PC-3 (cell line): ENCODE measurements at regions not wholly inside any gene's neighbourhood (a gene's known extent, or its start where the extent isn't known, plus 50 kb on each side); places are given as distances from the start of the nearest gene placed in this dataset.

Experiments used
- ATAC-seq: fragments of 200-7000 bp; cut with Tn5 transposase; 2 replicates; pipeline ENCODE4 v1.9.1; 2020; ENCODE audit warnings: mild to moderate bottlenecking, moderate library complexity
- BruUV-seq: library from RNA; stranded (reverse); fragments of 400-500 nt; replicated peaks from 2 replicates; lab custom pipeline; 2021; lab: Mats Ljungman, UMichigan
- CTCF ChIA-PET: fragments of 300-600 bp; sonication (Branson Sonifier 250); formaldehyde crosslinking; loops from one replicate; lab custom pipeline; 2022; ENCODE audit warnings: antibody characterized with exemption; lab: Charles Lee
- POLR2A ChIA-PET: fragments of 300-600 bp; sonication (Branson Sonifier 250); formaldehyde crosslinking; loops from one replicate; lab custom pipeline; 2022; ENCODE audit warnings: antibody characterized with exemption; ENCODE audit not compliant: unreplicated experiment; lab: Charles Lee
- DNase-seq: peaks from one replicate; pipeline ENCODE4 v3.0.0-alpha.2; 2015
- H2AFZ ChIP-seq: fragments of 300-600 bp; sonication (generic); 2 replicates; pipeline ENCODE4 v1.6.0; 2016; ENCODE audit warnings: antibody characterized with exemption, low read length
- H3F3A ChIP-seq: fragments of 300-600 bp; sonication (generic); one replicate; pipeline ENCODE4 v1.6.0; 2017; ENCODE audit warnings: antibody characterized with exemption, low read length, control low read depth, mild to moderate bottlenecking; ENCODE audit not compliant: unreplicated experiment
- H3K27ac ChIP-seq: fragments of 300-600 bp; sonication (generic); 2 replicates; pipeline ENCODE4 v1.5.1; 2016; ENCODE audit warnings: mild to moderate bottlenecking, low read length
- H3K27me3 ChIP-seq: fragments of 300-600 bp; sonication (generic); 2 replicates; pipeline ENCODE4 v1.6.1; 2016; ENCODE audit warnings: low read length, mixed read lengths
- H3K36me3 ChIP-seq: fragments of 300-600 bp; sonication (generic); 2 replicates; pipeline ENCODE4 v1.6.1; 2016; ENCODE audit warnings: low read depth, mixed run types, low read length, mixed read lengths
- H3K4me1 ChIP-seq: fragments of 300-600 bp; sonication (generic); 2 replicates; pipeline ENCODE4 v1.5.1; 2016; ENCODE audit warnings: low read length; ENCODE audit not compliant: insufficient read depth
- H3K4me2 ChIP-seq: fragments of 300-600 bp; sonication (generic); 2 replicates; pipeline ENCODE4 v1.6.0; 2016; ENCODE audit warnings: low read length
- H3K4me3 ChIP-seq: fragments of 300-600 bp; sonication (generic); 2 replicates; pipeline ENCODE4 v1.5.1; 2016; ENCODE audit warnings: mild to moderate bottlenecking, low read length, mixed read lengths
- H3K79me2 ChIP-seq: fragments of 300-600 bp; sonication (generic); 2 replicates; pipeline ENCODE4 v1.6.1; 2017; ENCODE audit warnings: low read length, mixed read lengths
- H3K9ac ChIP-seq: fragments of 300-600 bp; sonication (generic); 2 replicates; pipeline ENCODE4 v1.6.0; 2016; ENCODE audit warnings: mild to moderate bottlenecking, low read length
- H3K9me2 ChIP-seq: fragments of 300-600 bp; sonication (generic); replicated peaks from 2 replicates; pipeline ENCODE4 v1.6.1; 2016; ENCODE audit warnings: mixed run types, low read length, mixed read lengths
- H3K9me3 ChIP-seq: fragments of 300-600 bp; sonication (generic); 2 replicates; pipeline ENCODE4 v1.6.1; 2016; ENCODE audit warnings: low read length, mixed read lengths
- H4K20me1 ChIP-seq: fragments of 300-600 bp; sonication (generic); 2 replicates; pipeline ENCODE4 v1.6.1; 2016; ENCODE audit warnings: low read length, mixed read lengths
- CTCF ChIP-seq: fragments of 300-600 bp; sonication (generic); conservative IDR thresholded peaks from 2 replicates; pipeline ENCODE4 v1.5.1; 2017; ENCODE audit warnings: antibody characterized with exemption, low read depth, mild to moderate bottlenecking, low read length
- EZH2 ChIP-seq: fragments of 300-600 bp; sonication (generic); IDR thresholded peaks from one replicate; pipeline ENCODE4 v1.6.1; 2017; ENCODE audit warnings: antibody characterized with exemption, mild to moderate bottlenecking, low read length; ENCODE audit not compliant: unreplicated experiment
- EZH2phosphoT487 ChIP-seq: fragments of 300-600 bp; sonication (generic); IDR thresholded peaks from 2 replicates; pipeline ENCODE4 v1.6.1; 2018; ENCODE audit warnings: mild to moderate bottlenecking, antibody characterized with exemption, low read length, borderline replicate concordance
- intact Hi-C: fragments of 100-400 bp; cut with micrococcal nuclease; formaldehyde crosslinking; loops from 2 replicates; pipeline ENCODE4 v1.9.0; 2023

- Histone ChIP-seq H4K20me1 (no peaks in the 10 kb centered on the region), H3K4me3 (no peak overlapping the region), H3K9ac (no peak overlapping the region), H3K9me2 (no peaks in the 10 kb centered on the region), H3K36me3 (no peaks in the 10 kb centered on the region), H3F3A (no peaks in the 10 kb centered on the region), H3K79me2 (no peaks in the 10 kb centered on the region), H3K9me3 (no peaks in the 10 kb centered on the region), H3K4me1 (no peaks in the 10 kb centered on the region), H3K27ac (no peak overlapping the region), H3K27me3 (no peaks in the 10 kb centered on the region), H3K4me2 (no peak overlapping the region), H2AFZ (no peak overlapping the region)
- POLR2A ChIA-PET = no interaction called here
- intact Hi-C loops = no loop called here
- BruUV-seq = no TSS peak
- TF ChIP-seq CTCF (no peak), EZH2 (no peak), EZH2phosphoT487 (no peak)
- no peak for DNase-seq
- CTCF ChIA-PET = no interaction called here
- ATAC-seq = no peak
These were observed 476.7 kb upstream of the CCDC179 start for GRCh38 chr11:23336961-23337360.

- Histone ChIP-seq H3F3A (no peaks in the 10 kb centered on the region), H3K9ac (no peak overlapping the region), H3K4me3 (no peak overlapping the region), H2AFZ (no peak overlapping the region), H4K20me1 (no peaks in the 10 kb centered on the region), H3K4me1 (no peaks in the 10 kb centered on the region), H3K27ac (no peak overlapping the region), H3K27me3 (no peaks in the 10 kb centered on the region), H3K36me3 (no peaks in the 10 kb centered on the region), H3K9me2 (no peaks in the 10 kb centered on the region), H3K79me2 (no peaks in the 10 kb centered on the region), H3K4me2 (no peak overlapping the region), H3K9me3 (no peaks in the 10 kb centered on the region)
- DNase-seq (no peak), ATAC-seq (no peak)
- intact Hi-C loops = no loop called here
- no TSS peak for BruUV-seq
- ChIA-PET CTCF (no interaction called here), POLR2A (no interaction called here)
- TF ChIP-seq CTCF = no peak
- no peak for TF ChIP-seq EZH2
- TF ChIP-seq EZH2phosphoT487 = no peak
These were observed 493.3 kb upstream of the CCDC179 start for GRCh38 chr11:23353611-23354010.

- H3K9me3 ChIP-seq = no peaks in the 10 kb centered on the region
- no peaks in the 10 kb centered on the region for H4K20me1 ChIP-seq
- ATAC-seq (peak; percentile 100), DNase-seq (peak; percentile 78)
- H2AFZ ChIP-seq = no peak overlapping the region
- H3K27me3 ChIP-seq = no peaks in the 10 kb centered on the region
- BruUV-seq = no TSS peak
- no peaks in the 10 kb centered on the region for H3F3A ChIP-seq
- peaks cover 9% of the 10 kb centered on the region for H3K4me1 ChIP-seq
- H3K27ac ChIP-seq = peak overlapping the region; percentile 52
- no peaks in the 10 kb centered on the region for H3K79me2 ChIP-seq
- TF ChIP-seq CTCF = no peak
- no peak overlapping the region for H3K9ac ChIP-seq
- ChIA-PET POLR2A (no interaction called here), CTCF (no interaction called here)
- intact Hi-C loops = no loop called here
- H3K4me2 ChIP-seq = peak overlapping the region; percentile 26; the same call in 1 of the 2 replicates
- H3K36me3 ChIP-seq = no peaks in the 10 kb centered on the region
- no peaks in the 10 kb centered on the region for H3K9me2 ChIP-seq
- H3K4me3 ChIP-seq = no peak overlapping the region
These were observed 499.0 kb upstream of the CCDC179 start for GRCh38 chr11:23359297-23359696.
